ENCODE measurements at regions not wholly inside any gene's neighbourhood (a gene's known extent, or its start where the extent isn't known, plus 50 kb on each side); places are given as distances from the start of the nearest gene placed in this dataset.

GRCh38 chr1:214108097-214108446, 120.3 kb downstream of the PROX1 start:
- ChIA-PET POLR2A (no interaction called here), CTCF (no interaction called here)
- Histone ChIP-seq H3K36me3 (ENCODE audit: control insufficient read depth in 2 of 2, insufficient read depth in 1 of 2, low read length in 2 of 2) (no peaks in the 10 kb centered on the region), H3K4me1 (ENCODE audit: control insufficient read depth, insufficient read depth, low read length) (no peaks in the 10 kb centered on the region), H3K27ac (ENCODE audit: extremely low read depth, low read depth, low read length) (no peak overlapping the region), H3K9me3 (ENCODE audit: control insufficient read depth, insufficient read depth, low read depth, low read length) (no peaks in the 10 kb centered on the region), H3K4me3 (ENCODE audit: low read depth, low read length) (no peak overlapping the region)
- no peak for TF ChIP-seq TSHZ1 (tag by site-specific recombination; IDR thresholded peaks at IDR 0.05; ENCODE audit: borderline replicate concordance)
- TF ChIP-seq ZNF146 (tag by site-specific recombination; IDR thresholded peaks at IDR 0.05), result no peak
- TF ChIP-seq GLI4 (tag by site-specific recombination; IDR thresholded peaks at IDR 0.05), result no peak
- TF ChIP-seq HOXD13 (CRISPR knock-in tag; IDR thresholded peaks at IDR 0.05; ENCODE audit: borderline replicate concordance), result no peak
- no peak for TF ChIP-seq BCL11A (tag by site-specific recombination; IDR thresholded peaks at IDR 0.05; ENCODE audit: low read depth)
- no peak for TF ChIP-seq BCL11B (tag by site-specific recombination; IDR thresholded peaks at IDR 0.05; ENCODE audit: low read depth)
- TF ChIP-seq ZNF184 (tag by site-specific recombination; IDR thresholded peaks at IDR 0.05), result no peak
- TF ChIP-seq ZNF837 (tag by site-specific recombination; IDR thresholded peaks at IDR 0.05), result no peak
- TF ChIP-seq ZNF214 (tag by site-specific recombination; IDR thresholded peaks at IDR 0.05; ENCODE audit: borderline replicate concordance), result no peak
- no peak for TF ChIP-seq MEIS1 (CRISPR knock-in tag; IDR thresholded peaks at IDR 0.05; ENCODE audit: borderline replicate concordance)
- TF ChIP-seq ZIC2 (tag by site-specific recombination; IDR thresholded peaks at IDR 0.05), result no peak
- no peak for TF ChIP-seq ZEB2 (tag by site-specific recombination; IDR thresholded peaks at IDR 0.05)

- H3K4me3 ChIP-seq (ENCODE audit: low read depth, low read length), result no peak overlapping the region
- ChIA-PET CTCF (no interaction called here), POLR2A (no interaction called here)
- no peaks in the 10 kb centered on the region for H3K9me3 ChIP-seq (ENCODE audit: control insufficient read depth, insufficient read depth, low read depth, low read length)
- TF ChIP-seq ZNF112 (tag by site-specific recombination; IDR thresholded peaks at IDR 0.05) (no peak), MYNN (tag by site-specific recombination; IDR thresholded peaks at IDR 0.05; ENCODE audit: borderline replicate concordance) (no peak), KLF8 (tag by site-specific recombination; IDR thresholded peaks at IDR 0.05) (no peak), ZBTB26 (tag by site-specific recombination; optimal IDR thresholded peaks at IDR 0.05) (no peak), ZNF785 (tag by site-specific recombination; IDR thresholded peaks at IDR 0.05) (no peak), ZNF221 (tag by site-specific recombination; IDR thresholded peaks at IDR 0.05; ENCODE audit: borderline replicate concordance) (no peak), ZFP41 (tag by site-specific recombination; IDR thresholded peaks at IDR 0.05; ENCODE audit: borderline replicate concordance) (no peak), SCRT2 (tag by site-specific recombination; IDR thresholded peaks at IDR 0.05) (no peak), BCL11A (tag by site-specific recombination; IDR thresholded peaks at IDR 0.05; ENCODE audit: low read depth) (no peak), YY1 (tag by site-specific recombination; IDR thresholded peaks at IDR 0.05) (no peak), ATF2 (tag by site-specific recombination; IDR thresholded peaks at IDR 0.05; ENCODE audit: low read depth) (no peak), ZNF549 (tag by site-specific recombination; IDR thresholded peaks at IDR 0.05) (no peak), ZNF138 (tag by site-specific recombination; IDR thresholded peaks at IDR 0.05; ENCODE audit: borderline replicate concordance) (no peak)
- H3K36me3 ChIP-seq (ENCODE audit: control insufficient read depth in 2 of 2, insufficient read depth in 1 of 2, low read length in 2 of 2), result no peaks in the 10 kb centered on the region
- H3K27ac ChIP-seq (ENCODE audit: extremely low read depth, low read depth, low read length), result no peak overlapping the region
- no peaks in the 10 kb centered on the region for H3K4me1 ChIP-seq (ENCODE audit: control insufficient read depth, insufficient read depth, low read length)
These were observed 124.0 kb downstream of the PROX1 start for GRCh38 chr1:214111796-214112195.

All from HEK293 (cell line).